ENCODE measurements at regions not wholly inside any gene's neighbourhood (a gene's known extent, or its start where the extent isn't known, plus 50 kb on each side); places are given as distances from the start of the nearest gene placed in this dataset.

- H3K4me1 ChIP-seq, result peaks cover 0 to 12% of the 10 kb centered on the region in 2 donors
- no peak overlapping the region for H3K27ac ChIP-seq
- DNase-seq (peak in 1 of 4 donors; percentile 54), ATAC-seq (peak; percentile 17)
- TF ChIP-seq CTCF (IDR thresholded peaks at IDR 0.05), result no peak
- no peaks in the 10 kb centered on the region for H3K36me3 ChIP-seq
- H3K9me3 ChIP-seq, result no peaks in the 10 kb centered on the region
- peaks cover 0 to 8% of the 10 kb centered on the region in 2 donors for H3K27me3 ChIP-seq
- intact Hi-C loops (cut with DNase I), result no loop called here
- no peak overlapping the region for H3K4me3 ChIP-seq
Observed at GRCh38 chr17:73719588-73720071, 75.4 kb upstream of the SDK2 start.

GRCh38 chr17:73720187-73720834, 76.1 kb upstream of the SDK2 start:
- no peaks in the 10 kb centered on the region for H3K36me3 ChIP-seq
- H3K27me3 ChIP-seq, result peaks cover 0 to 8% of the 10 kb centered on the region in 2 donors
- H3K27ac ChIP-seq, result no peak overlapping the region
- no peak overlapping the region for H3K4me3 ChIP-seq
- ATAC-seq (no peak), DNase-seq (no peak)
- intact Hi-C loops (cut with DNase I), result no loop called here
- no peaks in the 10 kb centered on the region for H3K9me3 ChIP-seq
- peaks cover 0 to 12% of the 10 kb centered on the region in 2 donors for H3K4me1 ChIP-seq
- TF ChIP-seq CTCF (IDR thresholded peaks at IDR 0.05), result no peak

GRCh38 chr17:73722165-73722564, 77.9 kb upstream of the SDK2 start:
- Histone ChIP-seq H3K36me3 (no peaks in the 10 kb centered on the region), H3K27me3 (peaks cover 0 to 8% of the 10 kb centered on the region in 2 donors), H3K9me3 (no peaks in the 10 kb centered on the region), H3K4me3 (no peak overlapping the region), H3K27ac (no peak overlapping the region), H3K4me1 (peaks cover 0 to 12% of the 10 kb centered on the region in 2 donors)
- no peak for DNase-seq
- ATAC-seq, result no peak
- TF ChIP-seq CTCF (IDR thresholded peaks at IDR 0.05), result no peak
- intact Hi-C loops (cut with DNase I), result no loop called here

GRCh38 chr17:73723317-73723716, 79.1 kb upstream of the SDK2 start:
- intact Hi-C loops (cut with DNase I), result no loop called here
- Histone ChIP-seq H3K4me3 (no peak overlapping the region), H3K27me3 (peaks cover 0 to 8% of the 10 kb centered on the region in 2 donors), H3K4me1 (peaks cover 0 to 12% of the 10 kb centered on the region in 2 donors), H3K27ac (no peak overlapping the region), H3K36me3 (no peaks in the 10 kb centered on the region), H3K9me3 (no peaks in the 10 kb centered on the region)
- TF ChIP-seq CTCF (IDR thresholded peaks at IDR 0.05), result no peak
- DNase-seq (no peak), ATAC-seq (no peak)

GRCh38 chr17:73724341-73724740, 80.1 kb upstream of the SDK2 start:
- DNase-seq, result no peak

More at GRCh38 chr17:73724341-73724740, 80.1 kb upstream of the SDK2 start:
- intact Hi-C loops (cut with DNase I), result no loop called here
- Histone ChIP-seq H3K27ac (no peak overlapping the region), H3K4me3 (no peak overlapping the region), H3K4me1 (peaks cover 0 to 6% of the 10 kb centered on the region in 2 donors), H3K27me3 (peaks cover 0 to 7% of the 10 kb centered on the region in 2 donors), H3K9me3 (no peaks in the 10 kb centered on the region), H3K36me3 (no peaks in the 10 kb centered on the region)
- ATAC-seq, result no peak
- TF ChIP-seq CTCF (IDR thresholded peaks at IDR 0.05), result no peak

Measured in left lung (tissue), 4 donors.